UCSD-AML1 (cell line): ENCODE measurements at regions not wholly inside any gene's neighbourhood (a gene's known extent, or its start where the extent isn't known, plus 50 kb on each side); places are given as distances from the start of the nearest gene placed in this dataset.

Experiments used
- DNase-seq: peaks from one replicate; lab custom pipeline; 2025; ENCODE audit not compliant: unreplicated experiment; lab: John Stamatoyannopoulos, UW

GRCh38 chr20:52279706-52280105 is 88.1 kb upstream of the ZFP64 start:
- DNase-seq: no peak

- DNase-seq: no peak
These were observed 83.7 kb upstream of the ZFP64 start for GRCh38 chr20:52275181-52275691.

- no peak for DNase-seq
These were observed 79.1 kb upstream of the ZFP64 start for GRCh38 chr20:52270696-52271095.

- DNase-seq: no peak
These were observed 78.5 kb upstream of the ZFP64 start for GRCh38 chr20:52270001-52270606.

GRCh38 chr20:52269321-52269720 is 77.7 kb upstream of the ZFP64 start:
- no peak for DNase-seq

GRCh38 chr20:52268184-52268749 is 76.7 kb upstream of the ZFP64 start:
- no peak for DNase-seq

- DNase-seq: no peak
These were observed 75.8 kb upstream of the ZFP64 start for GRCh38 chr20:52267418-52267817.

- DNase-seq: no peak
These were observed 72.2 kb upstream of the ZFP64 start for GRCh38 chr20:52263757-52264156.

- DNase-seq: no peak
These were observed 70.2 kb upstream of the ZFP64 start for GRCh38 chr20:52261792-52262191.

GRCh38 chr20:52259295-52259694 is 67.7 kb upstream of the ZFP64 start:
- no peak for DNase-seq

- no peak for DNase-seq
These were observed 64.9 kb upstream of the ZFP64 start for GRCh38 chr20:52256454-52256853.

- no peak for DNase-seq
These were observed 61.1 kb upstream of the ZFP64 start for GRCh38 chr20:52252664-52253063.

- no peak for DNase-seq
These were observed 60.2 kb upstream of the ZFP64 start for GRCh38 chr20:52251827-52252226.

GRCh38 chr20:52251136-52251700 is 59.6 kb upstream of the ZFP64 start:
- no peak for DNase-seq

GRCh38 chr20:52247548-52247947 is 56.0 kb upstream of the ZFP64 start:
- no peak for DNase-seq

GRCh38 chr20:52246366-52246765 is 54.8 kb upstream of the ZFP64 start:
- DNase-seq: no peak

GRCh38 chr20:52244702-52245101 is 53.1 kb upstream of the ZFP64 start:
- no peak for DNase-seq

- DNase-seq: no peak
These were observed 51.0 kb upstream of the ZFP64 start for GRCh38 chr20:52242237-52243230.
